NCI-H146 treated with DMSO at 0.1 percent for 48 hours (cell line): ENCODE measurements at regions not wholly inside any gene's neighbourhood (a gene's known extent, or its start where the extent isn't known, plus 50 kb on each side); places are given as distances from the start of the nearest gene placed in this dataset.
A peak's percentile ranks its signal among the peaks of the same experiment; 100 is the strongest.
"Not testable (repeated sequence)": the region's sequence is repeated elsewhere in the genome, so short reads cannot be mapped to it uniquely, and the experiment has no call there.

ENCODE experiments used
- DNase-seq: peaks from one replicate; lab custom pipeline; 2025; ENCODE audit not compliant: unreplicated experiment; lab: John Stamatoyannopoulos, UW

DNA sequence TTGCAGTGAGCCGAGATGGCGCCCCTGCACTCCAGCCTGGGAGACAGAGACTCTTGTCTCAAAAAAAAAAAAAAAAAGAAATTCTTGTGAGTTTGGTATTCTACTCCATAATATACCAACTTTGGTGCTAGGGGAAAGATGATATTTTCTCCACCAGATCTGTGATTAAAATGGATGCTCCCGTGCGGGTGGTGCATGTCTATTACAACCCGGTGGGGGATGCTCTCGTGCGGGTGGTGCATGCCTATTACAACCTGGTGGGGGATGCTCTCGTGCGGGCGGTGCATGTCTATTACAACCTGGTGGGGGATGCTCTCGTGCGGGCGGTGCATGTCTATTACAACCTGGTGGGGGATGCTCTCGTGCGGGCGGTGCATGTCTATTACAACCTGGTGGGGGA lies 244.1 kb upstream of the RGMA start:
- DNase-seq = not testable (repeated sequence)

DNA sequence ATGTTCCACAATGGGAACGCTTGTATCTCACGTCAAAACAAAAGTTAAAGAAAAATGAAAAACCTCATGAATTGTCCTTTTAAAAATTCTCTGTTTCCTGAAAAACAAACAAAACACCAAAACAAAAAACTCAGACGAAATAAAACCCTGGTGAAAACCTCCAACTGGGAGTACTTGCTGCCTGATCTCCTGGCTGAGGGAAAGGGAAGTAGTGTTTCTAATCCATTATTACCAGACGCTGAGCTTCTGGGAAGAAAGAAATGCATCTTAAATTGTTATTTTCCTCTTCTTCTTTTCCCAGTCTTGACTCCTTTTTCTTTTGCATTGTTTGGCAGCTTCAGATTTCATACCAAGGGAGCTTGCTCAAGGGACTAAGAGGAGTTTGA lies 243.2 kb upstream of the RGMA start:
- DNase-seq = no peak

DNA sequence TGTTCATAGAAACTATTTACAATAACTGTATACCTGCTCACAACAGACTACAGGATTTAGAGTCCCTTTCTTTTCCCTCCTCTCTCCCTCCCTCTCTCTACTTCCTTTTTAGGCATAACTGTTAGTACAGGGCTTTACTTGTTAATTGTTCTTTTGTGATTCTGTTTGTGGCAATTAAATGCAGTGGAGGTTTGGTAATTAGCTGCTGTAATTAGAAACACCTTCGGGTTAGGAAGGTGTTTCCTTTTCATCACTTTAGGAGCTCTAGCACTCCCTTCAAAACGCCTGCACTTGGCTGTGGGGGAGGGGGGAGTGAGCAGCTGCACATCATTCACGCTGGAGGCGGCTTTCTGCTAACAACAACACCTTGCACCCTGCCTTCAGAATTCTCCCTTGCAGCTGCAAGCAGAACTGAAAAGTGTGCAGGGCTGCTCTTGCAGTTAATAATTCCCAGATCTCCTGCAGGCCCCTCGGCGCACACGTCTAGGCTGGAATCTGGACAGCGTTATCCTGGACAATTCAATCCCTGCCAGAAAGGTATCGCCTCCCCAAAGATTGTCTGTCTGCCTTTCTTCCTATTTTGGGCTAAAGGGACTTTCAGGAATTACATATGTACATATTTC lies 242.6 kb upstream of the RGMA start:
- DNase-seq = peak; percentile 70

DNA sequence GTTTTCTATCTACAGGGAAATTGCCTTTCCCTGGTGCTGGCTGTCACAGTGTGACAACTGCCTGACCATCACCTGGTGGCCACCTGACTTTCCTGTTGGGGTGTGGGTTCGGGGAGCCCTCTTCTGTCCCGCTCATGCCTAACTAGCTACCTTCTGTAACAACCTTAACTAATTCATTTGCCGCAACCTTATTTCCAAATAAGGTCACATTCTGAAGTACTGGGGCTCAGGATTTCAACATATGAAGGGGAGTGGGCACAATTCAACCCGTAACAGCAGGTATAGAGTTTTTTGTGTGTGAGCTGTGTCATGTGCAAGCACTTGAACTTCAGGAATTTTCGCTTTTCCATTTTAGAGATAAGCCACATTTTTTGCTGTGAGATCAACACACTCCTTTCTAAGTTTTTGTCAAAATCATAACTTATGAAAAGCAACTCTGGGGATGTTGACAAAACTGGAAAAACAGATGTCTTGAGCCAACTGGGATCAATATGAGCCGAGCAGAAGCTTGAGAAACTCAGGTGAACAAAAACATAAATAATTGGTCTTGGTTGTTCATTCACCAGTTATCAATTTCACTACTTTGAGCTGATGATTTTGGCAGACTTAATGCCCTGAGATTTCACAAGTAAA lies 242.0 kb upstream of the RGMA start:
- DNase-seq = peak; percentile 53

DNA sequence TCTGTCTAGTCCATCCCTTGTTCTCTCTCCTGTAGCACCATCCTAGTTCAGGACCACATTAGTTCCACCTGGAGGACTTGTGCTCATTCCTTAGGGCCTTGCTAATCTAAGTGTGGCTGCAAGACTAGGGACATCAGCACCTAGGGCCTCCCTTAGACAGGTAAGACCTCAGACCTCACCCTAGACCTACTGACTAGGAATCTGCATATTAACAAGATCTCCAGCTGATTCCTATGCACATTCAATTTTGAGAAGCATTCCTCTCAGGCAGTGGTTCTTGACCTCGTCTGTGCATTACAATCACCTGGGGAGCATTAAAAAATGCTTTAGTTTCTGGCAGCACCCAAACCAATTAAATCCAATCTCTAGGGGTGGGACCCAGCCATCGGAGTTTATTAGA lies 238.4 kb upstream of the RGMA start:
- no peak for DNase-seq

DNA sequence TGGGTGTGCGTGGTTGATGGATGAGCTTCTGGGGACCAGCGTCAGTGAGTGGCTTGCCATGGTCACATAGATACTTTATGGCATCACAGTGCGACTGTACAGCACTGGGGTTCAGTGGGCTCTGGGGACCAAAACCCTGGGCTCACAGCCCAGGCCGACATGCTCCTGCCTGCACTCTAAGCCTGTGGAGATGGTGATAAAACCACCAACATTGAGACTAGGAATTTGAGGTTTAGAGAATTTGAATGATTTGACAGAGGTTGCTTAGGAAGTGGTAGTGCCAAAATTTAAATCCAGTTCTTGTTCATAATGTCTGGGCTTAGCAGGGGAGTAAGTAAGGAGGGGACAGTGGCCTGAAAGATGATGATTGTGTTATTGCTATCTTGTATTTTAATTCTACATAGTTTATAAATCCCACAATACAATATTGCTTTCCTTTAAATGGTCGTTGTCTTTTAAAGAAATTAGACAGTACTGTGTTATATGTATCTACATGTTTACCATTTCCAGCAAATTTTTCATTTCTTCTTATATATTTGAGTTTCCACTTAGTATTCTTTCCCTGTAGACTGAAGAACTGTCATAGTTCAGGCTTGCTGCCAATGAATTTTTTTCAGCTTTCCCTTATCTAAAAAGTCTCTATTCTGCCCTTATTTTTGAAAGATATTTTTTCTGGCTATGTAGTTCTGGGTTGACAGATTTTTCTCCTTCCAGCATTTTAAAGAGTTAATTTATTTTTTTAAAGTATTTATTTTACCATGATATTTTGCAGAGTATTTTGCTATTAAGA lies 235.4 kb upstream of the RGMA start:
- DNase-seq = no peak

DNA sequence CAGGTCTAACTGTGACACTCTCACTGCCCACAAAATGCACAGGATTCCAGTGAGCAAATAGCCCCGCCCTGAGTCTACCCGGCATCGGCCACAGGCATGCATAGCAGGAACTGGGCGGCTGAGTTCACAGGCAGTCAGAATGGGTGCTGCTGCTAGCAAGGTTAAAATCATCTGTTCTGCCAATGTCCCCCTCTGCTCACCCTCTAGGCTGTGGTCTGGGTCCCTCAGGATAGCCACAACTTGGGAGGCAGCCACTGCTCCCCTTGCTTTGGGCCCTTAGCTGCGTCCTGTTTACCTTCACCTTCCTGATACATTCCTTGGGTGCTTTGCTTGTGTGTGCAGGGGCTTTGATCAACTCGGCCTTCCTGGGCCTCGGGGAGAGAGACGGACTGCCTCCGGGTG lies 232.9 kb upstream of the RGMA start:
- DNase-seq = no peak

DNA sequence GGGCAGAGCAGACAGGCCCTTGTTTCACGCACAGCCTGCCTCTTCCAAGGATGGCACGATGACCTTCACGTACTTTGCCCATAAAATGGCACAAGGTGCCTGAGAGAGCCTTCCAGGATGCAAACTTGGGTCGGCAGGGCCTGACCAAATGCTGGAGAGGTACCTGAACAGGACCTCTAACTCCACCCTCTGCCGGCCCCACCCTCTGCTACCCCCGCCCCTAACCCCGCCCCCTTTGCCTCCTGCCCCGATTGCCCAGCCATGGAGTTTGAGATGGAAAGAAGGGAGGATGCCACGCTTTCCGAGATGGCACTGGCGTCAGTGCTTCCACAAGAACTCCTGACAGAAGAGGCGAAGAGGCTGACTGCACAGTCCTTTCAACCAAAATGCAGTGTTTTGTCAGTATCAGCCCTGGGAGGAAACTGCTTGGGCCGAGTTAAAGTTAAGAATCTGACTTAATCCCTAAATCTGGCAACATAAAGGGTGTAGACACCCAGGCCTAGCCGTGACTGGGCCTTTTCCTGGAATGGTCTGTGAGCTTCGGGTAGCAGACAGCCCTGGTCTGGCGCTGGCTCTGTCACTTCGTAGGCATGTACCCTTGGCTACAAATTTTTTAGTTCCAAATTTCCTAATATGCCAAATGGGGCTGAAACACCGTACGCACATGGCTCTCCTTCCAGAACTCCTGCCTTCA lies 230.3 kb upstream of the RGMA start:
- no peak for DNase-seq

DNA sequence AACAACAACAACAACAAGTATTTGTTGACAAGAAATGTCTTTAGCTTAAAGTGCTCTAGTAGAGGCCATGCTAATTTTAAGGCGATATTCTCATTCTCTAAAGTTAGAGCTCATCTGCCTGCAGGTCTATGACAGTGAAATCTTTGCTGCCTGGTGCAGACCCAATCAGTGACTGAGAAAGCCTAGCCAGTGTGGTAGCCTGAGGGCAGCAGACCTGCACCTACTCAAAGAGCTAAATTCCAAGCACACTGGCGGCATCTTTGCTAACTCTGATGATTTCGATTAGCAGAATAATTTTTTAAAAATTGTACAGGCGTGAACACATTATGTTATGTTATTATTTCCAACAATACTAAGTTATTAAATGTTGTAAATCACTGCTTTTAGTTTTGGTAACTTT lies 228.8 kb upstream of the RGMA start:
- no peak for DNase-seq

DNA sequence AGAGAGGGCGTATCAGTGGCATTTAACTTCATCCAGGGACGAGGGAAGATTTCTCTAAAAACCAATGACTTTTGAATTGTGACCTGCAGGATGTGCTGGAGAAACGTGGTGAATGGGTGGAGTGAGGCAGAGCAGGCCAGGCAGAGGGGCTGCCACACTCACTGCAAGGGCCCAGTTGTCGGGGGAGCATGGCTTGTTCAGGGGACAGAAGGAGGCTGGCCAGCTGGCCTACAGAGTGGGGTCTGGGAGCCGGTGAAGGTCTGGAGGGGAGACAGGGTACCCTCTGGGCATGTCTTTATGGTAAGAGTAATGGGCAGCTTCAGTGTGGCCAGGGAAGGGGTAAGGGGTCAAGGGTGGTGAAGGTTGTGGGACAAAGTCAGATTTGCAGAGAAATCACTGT lies 225.2 kb upstream of the RGMA start:
- no peak for DNase-seq

DNA sequence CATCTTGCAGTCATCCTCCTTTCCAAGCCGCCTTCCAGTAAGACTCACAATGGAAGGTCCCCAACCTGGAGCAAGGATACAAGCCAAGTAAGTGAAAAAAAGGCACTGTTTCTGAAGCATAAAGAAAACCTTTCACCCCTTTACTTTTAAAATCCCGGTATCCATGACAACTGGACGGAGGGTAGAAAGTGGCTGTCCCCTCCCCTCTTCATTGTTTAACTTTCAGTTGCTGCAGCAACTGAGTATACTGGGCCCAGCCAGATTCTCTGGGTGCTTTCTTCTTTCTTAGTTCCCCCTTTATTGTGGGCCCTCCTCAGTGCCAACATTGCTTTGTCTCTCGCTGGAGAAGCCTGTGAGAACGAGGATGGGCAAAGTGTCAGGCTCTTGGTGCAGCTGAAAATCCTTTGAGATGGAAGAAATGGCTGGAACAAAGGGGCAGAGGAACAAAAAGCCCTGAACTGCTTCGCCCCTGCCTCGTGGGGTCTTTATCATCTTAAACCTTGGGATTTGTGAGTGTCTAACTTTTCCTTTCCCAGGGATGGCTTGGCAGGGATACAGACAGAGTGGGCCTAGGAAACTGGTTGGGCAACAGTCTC lies 224.0 kb upstream of the RGMA start:
- DNase-seq = no peak

DNA sequence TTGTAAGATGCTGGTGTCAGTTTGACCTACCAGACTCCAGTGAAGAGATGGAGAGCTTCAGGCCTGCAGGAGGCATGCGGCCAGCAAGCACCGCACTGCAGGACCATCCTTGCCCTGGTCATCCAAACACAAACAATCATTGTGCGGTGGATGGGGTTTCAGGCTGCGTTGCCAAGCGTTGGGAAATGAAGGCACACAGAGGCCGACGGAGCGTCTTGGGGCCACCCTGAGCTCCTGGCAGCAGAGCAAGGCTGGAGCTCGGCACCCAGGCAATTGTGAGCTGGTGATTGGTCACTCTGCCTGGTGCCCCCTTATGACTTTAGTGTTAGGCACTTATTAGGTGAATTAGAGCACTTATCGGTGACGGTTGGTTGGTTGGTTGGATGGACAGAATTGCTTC lies 222.6 kb upstream of the RGMA start:
- no peak for DNase-seq

DNA sequence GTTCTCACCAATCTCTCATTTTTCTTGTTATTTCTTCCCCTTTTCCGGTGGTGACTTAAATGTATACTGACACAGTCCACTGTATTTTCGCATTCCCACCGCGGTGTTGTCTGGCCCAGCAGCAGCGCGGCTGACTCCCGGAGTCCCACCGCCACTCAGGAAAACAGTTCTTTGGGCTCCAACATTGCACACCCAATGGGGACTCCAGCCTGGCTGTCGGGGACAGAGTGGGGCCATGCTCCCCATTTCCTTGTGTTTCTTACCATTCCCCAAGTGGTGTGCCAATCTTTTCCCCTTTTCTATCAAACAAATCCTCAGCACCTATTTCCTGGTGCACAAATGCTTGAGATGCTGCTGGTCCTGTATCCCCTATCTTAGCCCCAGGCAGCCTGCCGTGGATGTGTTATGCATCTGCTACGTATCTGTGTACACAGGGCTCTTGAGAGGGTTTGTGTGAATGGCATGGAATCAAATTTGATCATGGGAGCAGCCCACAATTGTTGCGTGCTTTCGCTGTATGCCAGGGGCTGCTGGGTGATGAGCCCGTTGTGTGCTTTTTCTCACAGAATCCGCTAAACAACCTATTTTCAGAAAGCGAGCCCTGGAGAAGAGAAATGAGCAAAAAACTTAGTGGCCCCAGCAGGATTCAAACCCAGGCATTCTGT lies 219.1 kb upstream of the RGMA start:
- no peak for DNase-seq

DNA sequence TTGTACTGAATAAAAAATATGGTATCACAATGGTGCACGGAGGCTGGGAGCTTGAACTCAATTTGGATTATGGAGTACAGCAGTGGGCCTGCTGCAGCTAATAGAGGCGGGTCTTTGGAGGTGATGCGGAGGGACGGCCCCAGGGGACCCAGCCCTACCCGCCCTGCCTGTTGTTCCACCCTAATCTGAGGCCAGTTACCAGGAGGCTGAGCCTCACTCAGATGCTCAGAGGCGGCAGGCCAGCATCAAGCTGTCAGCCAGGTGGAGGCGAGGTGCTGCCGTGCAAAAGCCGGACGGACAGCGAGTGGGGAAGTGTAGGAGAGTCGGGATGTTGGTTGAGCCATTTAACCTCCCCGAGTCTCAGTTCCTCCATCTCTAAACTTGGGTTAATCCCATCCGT lies 218.5 kb upstream of the RGMA start:
- no peak for DNase-seq

DNA sequence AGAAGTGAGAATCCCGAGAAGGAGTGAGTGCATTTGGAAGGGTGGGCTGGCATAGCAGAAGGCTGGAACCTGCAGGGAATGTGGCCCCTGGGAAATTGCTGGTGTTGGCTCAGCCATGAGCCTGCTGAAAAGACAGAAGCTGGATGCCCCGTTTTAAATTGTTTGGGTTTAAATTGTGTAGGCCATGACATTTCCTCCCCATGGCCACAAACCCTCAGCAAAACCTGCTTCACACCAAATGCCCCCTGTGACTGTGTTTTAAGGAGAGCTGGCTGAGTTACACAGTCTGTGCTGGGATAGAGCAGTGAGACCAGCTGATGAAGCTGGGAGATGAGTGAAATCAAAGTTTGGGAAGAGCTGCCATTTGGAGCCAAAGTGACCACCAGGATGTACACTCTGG lies 216.3 kb upstream of the RGMA start:
- DNase-seq = no peak

DNA sequence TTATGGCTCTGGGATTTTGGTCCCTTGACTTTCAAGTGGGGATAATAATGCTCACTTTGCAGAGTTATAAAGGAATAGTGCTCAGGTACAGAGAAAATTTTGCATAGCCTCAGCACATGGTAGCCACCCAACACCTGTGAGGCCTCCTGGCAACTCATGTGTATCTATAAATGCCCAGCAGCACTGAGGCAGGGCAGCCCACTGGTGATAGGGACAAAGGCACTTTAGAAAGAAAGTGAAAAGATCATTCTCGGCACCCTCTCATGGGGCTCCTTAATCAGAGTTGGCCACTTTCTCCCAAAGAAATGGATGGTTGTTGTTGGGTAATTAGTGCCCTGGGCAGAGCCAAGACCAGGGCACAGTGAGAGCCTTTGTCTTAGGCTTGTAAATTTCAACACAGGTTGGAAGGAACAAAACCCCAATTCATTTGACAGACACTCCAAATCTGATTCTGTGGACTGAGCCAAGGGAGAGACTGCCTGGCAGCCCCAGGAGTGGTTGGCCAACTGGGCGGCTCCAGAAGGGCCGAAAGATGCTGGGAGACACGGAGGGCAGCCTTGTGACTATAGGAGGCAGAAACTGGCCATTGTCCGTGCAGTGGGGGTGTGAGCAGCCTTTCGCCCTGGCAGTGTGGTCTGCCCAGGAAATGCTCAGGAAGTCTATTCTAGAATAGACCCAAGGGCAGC lies 213.2 kb upstream of the RGMA start:
- no peak for DNase-seq

DNA sequence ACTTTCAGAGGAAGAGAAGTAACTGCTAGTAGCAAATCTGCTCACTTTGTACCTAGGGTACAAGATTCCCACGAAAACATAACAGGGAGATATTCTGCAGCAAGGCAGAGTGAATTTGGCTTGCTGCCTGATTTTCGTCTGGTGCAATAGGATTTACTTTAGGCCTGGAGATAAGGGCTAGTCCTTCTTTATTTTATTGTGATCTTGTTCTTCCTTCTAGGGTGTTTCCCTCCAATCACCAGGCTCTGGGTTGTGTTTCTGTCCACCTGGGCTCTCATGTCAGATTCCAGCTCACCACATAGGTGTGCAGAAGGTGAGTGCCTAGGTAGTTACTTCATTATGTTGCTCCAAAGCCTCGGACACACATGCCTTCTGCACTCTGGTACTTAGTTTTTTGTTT lies 211.8 kb upstream of the RGMA start:
- no peak for DNase-seq

DNA sequence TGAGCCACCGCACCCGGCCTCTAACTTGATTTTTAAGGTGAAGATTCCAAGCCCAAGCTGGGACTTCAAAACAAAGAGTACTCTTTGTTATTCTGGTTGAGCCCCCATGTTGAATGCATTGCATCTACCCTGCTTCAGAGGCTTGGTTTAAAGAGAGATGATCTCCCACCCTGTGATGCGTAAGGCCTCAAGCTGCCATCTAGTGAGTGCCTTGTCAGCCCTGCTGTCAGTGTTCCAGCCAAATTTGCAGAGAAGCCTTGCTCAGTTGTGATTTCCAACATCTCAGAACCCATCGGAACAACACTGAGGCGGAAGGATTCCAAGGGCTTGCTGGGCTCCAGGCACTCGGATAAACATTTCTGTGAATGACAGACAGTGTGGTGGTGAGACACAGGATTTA lies 210.7 kb upstream of the RGMA start:
- no peak for DNase-seq

DNA sequence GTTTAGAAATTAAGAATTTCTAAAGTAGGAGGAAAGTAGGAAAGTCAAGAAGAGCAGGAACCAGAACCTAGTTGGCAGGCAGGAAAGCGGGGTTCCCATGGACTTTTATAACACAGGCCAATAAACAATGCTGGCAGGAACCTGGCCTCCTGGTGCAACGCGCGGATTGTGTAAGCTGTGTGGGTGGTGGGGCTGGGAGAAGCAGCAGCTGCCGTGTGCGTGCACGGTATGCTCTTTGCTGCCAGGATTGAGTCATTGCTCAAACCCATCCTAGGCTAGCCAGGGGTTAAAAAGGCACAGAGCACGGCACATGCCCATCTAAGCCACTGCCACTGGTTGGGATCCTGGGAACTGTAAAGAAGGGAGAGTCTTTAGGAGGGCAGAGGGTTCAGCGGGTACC lies 209.9 kb upstream of the RGMA start:
- no peak for DNase-seq

DNA sequence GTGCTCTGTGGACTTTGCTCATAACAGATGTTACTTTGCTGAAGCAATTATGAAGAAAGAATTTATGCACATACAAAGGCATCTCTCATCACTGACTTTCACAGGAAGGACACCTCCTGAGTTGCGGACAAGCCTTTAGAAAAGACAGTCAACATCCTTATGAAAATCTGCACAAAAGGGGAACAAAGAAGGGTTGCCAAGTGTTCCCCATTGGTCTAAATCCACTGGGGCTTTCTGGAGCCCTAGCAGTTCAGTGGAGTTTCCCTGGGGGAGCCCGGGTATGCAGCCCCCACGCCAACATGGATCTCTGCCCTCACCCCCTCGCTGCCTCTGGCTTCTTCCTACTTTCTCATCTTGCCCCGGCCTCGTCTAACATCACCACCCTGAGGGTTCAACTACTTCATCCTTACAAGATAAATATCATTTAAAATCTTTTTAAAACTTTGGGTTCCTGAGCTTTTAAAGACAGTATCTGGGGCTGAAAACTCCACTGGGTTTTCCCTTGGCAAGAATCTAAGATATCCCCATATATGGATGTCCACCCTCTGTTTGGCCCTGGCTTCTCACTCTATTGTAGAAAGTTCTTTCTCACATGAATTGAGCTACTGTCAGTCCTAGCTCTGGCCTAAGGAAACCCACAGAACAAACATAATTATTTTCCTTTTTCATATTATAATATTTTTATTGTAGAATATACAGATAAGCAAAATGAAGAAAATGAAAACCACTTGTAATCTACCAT lies 207.9 kb upstream of the RGMA start:
- DNase-seq = peak; percentile 63
